RWPE1 (cell line): ENCODE measurements at regions not wholly inside any gene's neighbourhood (a gene's known extent, or its start where the extent isn't known, plus 50 kb on each side); places are given as distances from the start of the nearest gene placed in this dataset.
A peak's percentile ranks its signal among the peaks of the same experiment; 100 is the strongest.

Experiments used
- CTCF ChIA-PET: fragments of 350-600 bp; sonication (Branson Sonifier 250); formaldehyde crosslinking; extraction: SDS; loops from one replicate; lab custom pipeline; 2021; lab: Yijun Ruan, JAX
- POLR2A ChIA-PET: fragments of 400-600 bp; formaldehyde crosslinking; extraction: SDS; loops from one replicate; lab custom pipeline; 2020; ENCODE audit warnings: antibody characterized with exemption; ENCODE audit not compliant: low non-redundant PET; lab: Yijun Ruan, JAX
- DNase-seq: peaks from one replicate; pipeline ENCODE4 v3.0.0; 2012; ENCODE audit warnings: low spot score
- H3K27ac ChIP-seq: fragments of 450-650 bp; 2 replicates; pipeline ENCODE4 v1.5.1; 2017
- TF ChIP-seq, protein P1 (sequence below): fragments of 450-650 bp; conservative IDR thresholded peaks from 2 replicates; pipeline ENCODE4 v1.5.1; 2017; ENCODE audit warnings: low read depth, mild to moderate bottlenecking

- peak; percentile 62 for DNase-seq
- H3K27ac ChIP-seq, result peak overlapping the region; percentile 41
- CTCF ChIA-PET, result interaction anchor here (0.5 to 1.1 kb wide), 3 partner anchors 9 to 359 kb away, joined by 3 to 6 read pairs (median 3); no protein-coding TSS in a partner anchor
- TF ChIP-seq, protein P1, sequence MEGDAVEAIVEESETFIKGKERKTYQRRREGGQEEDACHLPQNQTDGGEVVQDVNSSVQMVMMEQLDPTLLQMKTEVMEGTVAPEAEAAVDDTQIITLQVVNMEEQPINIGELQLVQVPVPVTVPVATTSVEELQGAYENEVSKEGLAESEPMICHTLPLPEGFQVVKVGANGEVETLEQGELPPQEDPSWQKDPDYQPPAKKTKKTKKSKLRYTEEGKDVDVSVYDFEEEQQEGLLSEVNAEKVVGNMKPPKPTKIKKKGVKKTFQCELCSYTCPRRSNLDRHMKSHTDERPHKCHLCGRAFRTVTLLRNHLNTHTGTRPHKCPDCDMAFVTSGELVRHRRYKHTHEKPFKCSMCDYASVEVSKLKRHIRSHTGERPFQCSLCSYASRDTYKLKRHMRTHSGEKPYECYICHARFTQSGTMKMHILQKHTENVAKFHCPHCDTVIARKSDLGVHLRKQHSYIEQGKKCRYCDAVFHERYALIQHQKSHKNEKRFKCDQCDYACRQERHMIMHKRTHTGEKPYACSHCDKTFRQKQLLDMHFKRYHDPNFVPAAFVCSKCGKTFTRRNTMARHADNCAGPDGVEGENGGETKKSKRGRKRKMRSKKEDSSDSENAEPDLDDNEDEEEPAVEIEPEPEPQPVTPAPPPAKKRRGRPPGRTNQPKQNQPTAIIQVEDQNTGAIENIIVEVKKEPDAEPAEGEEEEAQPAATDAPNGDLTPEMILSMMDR, result no peak
- POLR2A ChIA-PET, result no interaction called here
Observed at GRCh38 chr2:41966431-41966893, 81.4 kb upstream of the PKDCC start.

GRCh38 chr2:41966920-41967319, 80.9 kb upstream of the PKDCC start:
- peak overlapping the region; percentile 41 for H3K27ac ChIP-seq
- CTCF ChIA-PET, result interaction anchor here (1.1 kb wide), 1 partner anchor 114 kb away, joined by 3 read pairs; no protein-coding TSS in a partner anchor
- POLR2A ChIA-PET, result no interaction called here
- TF ChIP-seq, protein P1, result no peak
- DNase-seq, result no peak

GRCh38 chr2:41967476-41968181, 80.2 kb upstream of the PKDCC start:
- TF ChIP-seq, protein P1, result no peak
- DNase-seq, result no peak
- H3K27ac ChIP-seq, result no peak overlapping the region; the same call in 1 of the 2 replicates
- CTCF ChIA-PET, result no interaction called here
- POLR2A ChIA-PET, result no interaction called here

- TF ChIP-seq, protein P1, result no peak
- ChIA-PET CTCF (no interaction called here), POLR2A (no interaction called here)
- H3K27ac ChIP-seq, result no peak overlapping the region
- DNase-seq, result no peak
Observed at GRCh38 chr2:41968182-41968578, 79.6 kb upstream of the PKDCC start.

DNA sequence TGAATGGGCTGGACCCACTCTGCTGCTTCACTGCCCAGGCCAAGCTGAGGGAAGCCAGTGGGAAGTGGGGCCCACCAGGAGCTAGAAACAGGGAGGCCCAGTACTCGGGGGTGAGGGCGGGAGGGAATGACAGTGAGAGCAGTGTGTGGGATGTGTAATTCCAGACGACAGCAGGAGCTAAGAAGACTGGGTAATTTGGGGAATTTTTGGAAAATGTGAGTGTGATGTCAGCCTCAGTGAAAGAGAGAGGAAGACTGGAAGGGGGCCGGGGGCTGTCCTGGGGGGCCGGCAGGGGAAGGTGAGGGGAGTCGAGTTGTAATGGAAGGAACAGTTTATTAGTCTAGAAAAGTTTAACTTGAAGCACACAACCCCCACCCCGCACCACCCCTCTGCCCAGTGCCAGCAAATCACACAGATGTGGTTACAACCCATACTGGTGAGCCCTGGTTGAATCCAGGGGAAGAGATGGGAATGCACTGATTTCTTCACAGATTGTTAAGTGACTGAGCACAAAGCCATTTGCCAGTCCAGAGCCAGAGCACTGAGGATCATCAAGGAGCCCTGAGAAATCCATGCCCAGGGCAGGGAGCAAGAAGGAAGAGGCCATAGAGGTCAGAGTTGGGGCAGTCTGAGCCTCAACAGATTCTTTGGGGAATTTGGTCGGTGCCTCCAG, 76.7 kb upstream of the PKDCC start:
- CTCF ChIA-PET, result no interaction called here
- POLR2A ChIA-PET, result no interaction called here
- H3K27ac ChIP-seq, result no peak overlapping the region
- no peak for DNase-seq
- TF ChIP-seq, protein P1, result no peak

- no peak overlapping the region for H3K27ac ChIP-seq
- ChIA-PET POLR2A (no interaction called here), CTCF (interaction anchor here (0.6 kb wide), 1 partner anchor 119 kb away, joined by 3 read pairs; no protein-coding TSS in a partner anchor)
- TF ChIP-seq, protein P1, result no peak
- no peak for DNase-seq
Observed at GRCh38 chr2:41972179-41972578, 75.6 kb upstream of the PKDCC start.
